Liver (tissue), 8 donors: ENCODE measurements at regions not wholly inside any gene's neighbourhood (a gene's known extent, or its start where the extent isn't known, plus 50 kb on each side); places are given as distances from the start of the nearest gene placed in this dataset.

Source experiments
- DNase-seq: peaks from one replicate; pipeline ENCODE4 v3.0.0-alpha.2; 2017; ENCODE audit warnings: low spot score
- H3K27ac ChIP-seq, 2 donors: one replicate each; pipeline ENCODE4 v1.7.0; 2013; ENCODE audit warnings: inconsistent platforms in 2 of 2, low read length in 2 of 2, control low read depth in 1 of 2, low read depth in 1 of 2, mild to moderate bottlenecking in 1 of 2
- H3K27me3 ChIP-seq, 4 donors: one replicate each; pipeline versions ENCODE4 v1.6.1 to v1.7.0; 2013; ENCODE audit warnings: low read length in 3 of 4, inconsistent platforms in 1 of 4, mild to moderate bottlenecking in 1 of 4, moderate library complexity in 1 of 4; ENCODE audit not compliant: control insufficient read depth in 4 of 4, insufficient read depth in 4 of 4
- H3K36me3 ChIP-seq, 4 donors: one replicate each; pipeline versions ENCODE4 v1.6.1 to v1.7.0; 2013; ENCODE audit warnings: low read length in 3 of 4, mild to moderate bottlenecking in 3 of 4, low read depth in 1 of 4, moderate library complexity in 1 of 4; ENCODE audit not compliant: control insufficient read depth in 4 of 4, insufficient read depth in 3 of 4
- H3K4me1 ChIP-seq, 4 donors: one replicate each; pipeline versions ENCODE4 v1.6.1 to v1.7.0; 2013; ENCODE audit warnings: low read length in 3 of 4, mild to moderate bottlenecking in 3 of 4, moderate library complexity in 1 of 4; ENCODE audit not compliant: control insufficient read depth in 4 of 4, insufficient read depth in 4 of 4
- H3K4me3 ChIP-seq, 3 donors: one replicate each; pipeline versions ENCODE4 v1.6.1 to v1.7.0; 2013; ENCODE audit warnings: low read length in 3 of 3, control low read depth in 1 of 3, low read depth in 1 of 3, mild to moderate bottlenecking in 1 of 3
- H3K9ac ChIP-seq, 2 donors: one replicate each; pipeline ENCODE4 v1.7.0; 2013; ENCODE audit warnings: low read length in 2 of 2, mild to moderate bottlenecking in 2 of 2, moderate library complexity in 2 of 2, control low read depth in 1 of 2, low read depth in 1 of 2
- H3K9me3 ChIP-seq, 4 donors: one replicate each; pipeline versions ENCODE4 v1.6.1 to v1.7.0; 2013; ENCODE audit warnings: low read length in 3 of 4; ENCODE audit not compliant: control insufficient read depth in 4 of 4
- CTCF ChIP-seq: fragments of 150-350 bp; IDR thresholded peaks from 2 replicates; pipeline ENCODE4 v1.5.1; 2017; ENCODE audit warnings: improper control_type of control experiment, low read depth, low read length; ENCODE audit not compliant: missing input control
- EGR1 ChIP-seq, 2 donors: IDR thresholded peaks; 2 replicates each; pipeline ENCODE4 v1.6.1; 2016 to 2018; ENCODE audit warnings: antibody characterized with exemption in 2 of 2, low read depth in 2 of 2
- FOXA1 ChIP-seq: IDR thresholded peaks from 2 replicates; pipeline ENCODE4 v1.6.1; 2016; ENCODE audit warnings: antibody characterized with exemption
- FOXA2 ChIP-seq: IDR thresholded peaks from 2 replicates; pipeline ENCODE4 v1.6.1; 2016; ENCODE audit warnings: antibody characterized with exemption
- GABPA ChIP-seq, 2 donors: IDR thresholded peaks in 1 of 2; conservative IDR thresholded peaks in 1 of 2; 2 replicates each; pipeline ENCODE4 v1.6.1; 2016; ENCODE audit warnings: antibody characterized with exemption in 2 of 2, mild to moderate bottlenecking in 1 of 2, moderate library complexity in 1 of 2
- HNF4A ChIP-seq, 2 donors: conservative IDR thresholded peaks; 2 replicates each; pipeline ENCODE4 v1.6.1; 2016; ENCODE audit warnings: antibody characterized with exemption in 2 of 2, mild to moderate bottlenecking in 2 of 2
- HNF4G ChIP-seq: IDR thresholded peaks from 2 replicates; pipeline ENCODE4 v1.6.1; 2016; ENCODE audit warnings: antibody characterized with exemption
- JUND ChIP-seq, 2 donors: IDR thresholded peaks; 2 replicates each; pipeline ENCODE4 v1.6.1; 2016; ENCODE audit warnings: antibody characterized with exemption in 2 of 2
- NR2F2 ChIP-seq: IDR thresholded peaks from 2 replicates; pipeline ENCODE4 v1.6.1; 2016; ENCODE audit warnings: antibody characterized with exemption
- RAD21 ChIP-seq, 2 donors: IDR thresholded peaks; 2 replicates each; pipeline ENCODE4 v1.6.1; 2016; ENCODE audit warnings: antibody characterized with exemption in 2 of 2, mild to moderate bottlenecking in 2 of 2
- REST ChIP-seq: IDR thresholded peaks from 2 replicates; pipeline ENCODE4 v1.6.1; 2016; ENCODE audit warnings: antibody characterized with exemption, mild to moderate bottlenecking
- RXRA ChIP-seq, 2 donors: IDR thresholded peaks; 2 replicates each; pipeline ENCODE4 v1.6.1; 2017 to 2018; ENCODE audit warnings: antibody characterized with exemption in 2 of 2, mild to moderate bottlenecking in 1 of 2
- SP1 ChIP-seq: IDR thresholded peaks from 2 replicates; pipeline ENCODE4 v1.6.1; 2018; ENCODE audit warnings: antibody characterized with exemption, mild to moderate bottlenecking
- TAF1 ChIP-seq: conservative IDR thresholded peaks from 2 replicates; pipeline ENCODE4 v1.6.1; 2016; ENCODE audit warnings: antibody characterized with exemption, mild to moderate bottlenecking
- YY1 ChIP-seq: IDR thresholded peaks from 2 replicates; pipeline ENCODE4 v1.6.1; 2016; ENCODE audit warnings: antibody characterized with exemption, mild to moderate bottlenecking
- WGBS: extraction: QIAGEN DNeasy Blood & Tissue Kit; methylation state at CpG from one replicate; pipeline ENCODE4 v1.1.7; 2013; 5-methylcytosine and 5-hydroxymethylcytosine counted together
- TF ChIP-seq, protein P1 (sequence below): IDR thresholded peaks from 2 replicates; pipeline ENCODE4 v1.6.1; 2016; ENCODE audit warnings: antibody characterized with exemption
- TF ChIP-seq, protein P2 (sequence below): IDR thresholded peaks from 2 replicates; pipeline ENCODE4 v1.6.1; 2016; ENCODE audit warnings: antibody characterized with exemption
- TF ChIP-seq, protein P3 (sequence below): IDR thresholded peaks from 2 replicates; pipeline ENCODE4 v1.6.1; 2016; ENCODE audit warnings: antibody characterized with exemption
- donor health status: healthy.
- donor health status: healthy.
- donor health status: healthy.
- donor health status: healthy.
- donor health status: healthy.

DNA sequence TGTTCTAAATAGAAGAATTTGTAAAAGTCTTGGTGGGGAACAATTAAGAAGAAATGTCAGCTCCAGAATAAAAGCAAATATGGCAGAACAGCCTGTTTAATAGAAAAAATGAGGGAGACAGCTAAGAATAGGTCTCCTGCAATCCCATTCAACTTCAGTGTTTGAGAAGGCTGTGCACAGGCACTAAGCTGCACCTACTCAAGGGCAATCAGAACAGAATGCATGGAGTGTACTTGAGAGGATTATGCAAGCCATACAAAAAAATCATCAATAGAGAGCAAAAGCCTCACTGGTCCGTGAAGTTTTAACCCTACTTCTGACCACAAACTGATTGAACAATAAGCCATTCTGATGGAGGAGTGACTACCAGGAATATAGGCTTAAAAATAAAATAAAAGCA, 690.7 kb upstream of the PCDH15 start (continued):
- TF ChIP-seq, protein P1, sequence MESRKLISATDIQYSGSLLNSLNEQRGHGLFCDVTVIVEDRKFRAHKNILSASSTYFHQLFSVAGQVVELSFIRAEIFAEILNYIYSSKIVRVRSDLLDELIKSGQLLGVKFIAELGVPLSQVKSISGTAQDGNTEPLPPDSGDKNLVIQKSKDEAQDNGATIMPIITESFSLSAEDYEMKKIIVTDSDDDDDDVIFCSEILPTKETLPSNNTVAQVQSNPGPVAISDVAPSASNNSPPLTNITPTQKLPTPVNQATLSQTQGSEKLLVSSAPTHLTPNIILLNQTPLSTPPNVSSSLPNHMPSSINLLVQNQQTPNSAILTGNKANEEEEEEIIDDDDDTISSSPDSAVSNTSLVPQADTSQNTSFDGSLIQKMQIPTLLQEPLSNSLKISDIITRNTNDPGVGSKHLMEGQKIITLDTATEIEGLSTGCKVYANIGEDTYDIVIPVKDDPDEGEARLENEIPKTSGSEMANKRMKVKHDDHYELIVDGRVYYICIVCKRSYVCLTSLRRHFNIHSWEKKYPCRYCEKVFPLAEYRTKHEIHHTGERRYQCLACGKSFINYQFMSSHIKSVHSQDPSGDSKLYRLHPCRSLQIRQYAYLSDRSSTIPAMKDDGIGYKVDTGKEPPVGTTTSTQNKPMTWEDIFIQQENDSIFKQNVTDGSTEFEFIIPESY: no peak
- TF ChIP-seq EGR1 (IDR thresholded peaks at IDR 0.05; ENCODE audit: low read depth in 2 of 2): no peak

DNA sequence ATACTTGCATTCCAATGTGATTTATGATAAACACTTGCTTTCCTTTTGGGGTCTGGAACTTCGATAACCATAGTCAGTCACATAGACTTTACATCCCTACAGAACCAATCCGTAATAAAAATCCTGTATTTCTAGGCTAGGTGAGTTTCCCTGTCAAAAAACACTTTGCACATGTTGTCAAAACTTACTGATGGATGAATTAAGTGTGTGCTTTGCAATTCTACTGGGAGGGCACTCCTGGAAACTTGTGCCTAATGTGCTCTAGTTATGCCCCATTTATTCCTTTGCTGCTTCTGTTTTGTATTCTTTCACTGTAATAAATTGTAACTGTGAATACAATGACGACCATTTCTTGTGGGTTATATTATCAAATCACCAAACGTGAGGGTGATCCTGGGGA, 684.8 kb upstream of the PCDH15 start:
- no peak overlapping the region for H3K27ac ChIP-seq
- no peaks in the 10 kb centered on the region for H3K27me3 ChIP-seq
- H3K9me3 ChIP-seq: no peaks in the 10 kb centered on the region
- WGBS: 56% methylated on average over 4 of the region's 4 CpGs
- no peak for DNase-seq
- no peaks in the 10 kb centered on the region for H3K4me1 ChIP-seq
- no peak for TF ChIP-seq TAF1
- no peak for TF ChIP-seq REST
- TF ChIP-seq CTCF: no peak
- TF ChIP-seq NR2F2: no peak
- no peak for TF ChIP-seq EGR1 (IDR thresholded peaks at IDR 0.05; ENCODE audit: low read depth in 2 of 2)
- no peak for TF ChIP-seq YY1
- no peak for TF ChIP-seq JUND (IDR thresholded peaks at IDR 0.05)
- TF ChIP-seq RXRA (IDR thresholded peaks at IDR 0.05): no peak
- TF ChIP-seq FOXA2: no peak
- TF ChIP-seq, protein P2, sequence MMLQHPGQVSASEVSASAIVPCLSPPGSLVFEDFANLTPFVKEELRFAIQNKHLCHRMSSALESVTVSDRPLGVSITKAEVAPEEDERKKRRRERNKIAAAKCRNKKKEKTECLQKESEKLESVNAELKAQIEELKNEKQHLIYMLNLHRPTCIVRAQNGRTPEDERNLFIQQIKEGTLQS: no peak
- TF ChIP-seq, protein P3, sequence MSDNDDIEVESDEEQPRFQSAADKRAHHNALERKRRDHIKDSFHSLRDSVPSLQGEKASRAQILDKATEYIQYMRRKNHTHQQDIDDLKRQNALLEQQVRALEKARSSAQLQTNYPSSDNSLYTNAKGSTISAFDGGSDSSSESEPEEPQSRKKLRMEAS: no peak
- H3K9ac ChIP-seq: no peak overlapping the region
- H3K4me3 ChIP-seq: no peak overlapping the region
- no peaks in the 10 kb centered on the region for H3K36me3 ChIP-seq

GRCh38 chr10:55476129-55476528, 675.1 kb upstream of the PCDH15 start:
- H3K9ac ChIP-seq: no peak overlapping the region
- H3K36me3 ChIP-seq: no peaks in the 10 kb centered on the region
- H3K4me3 ChIP-seq: no peak overlapping the region
- no peaks in the 10 kb centered on the region for H3K9me3 ChIP-seq
- no peaks in the 10 kb centered on the region for H3K4me1 ChIP-seq
- DNase-seq: no peak
- no peaks in the 10 kb centered on the region for H3K27me3 ChIP-seq
- no peak overlapping the region for H3K27ac ChIP-seq
- WGBS: 80% methylated on average over 1 of the region's 1 CpG
- TF ChIP-seq FOXA1 (no peak), EGR1 (IDR thresholded peaks at IDR 0.05; ENCODE audit: low read depth in 2 of 2) (no peak), HNF4A (conservative IDR thresholded peaks at IDR 0.05) (no peak), RXRA (IDR thresholded peaks at IDR 0.05) (no peak), SP1 (no peak), FOXA2 (no peak), HNF4G (no peak), CTCF (no peak), TAF1 (no peak), GABPA (IDR thresholded peaks at IDR 0.05 in 1 of 2, conservative IDR thresholded peaks at IDR 0.05 in 1 of 2) (no peak), RAD21 (IDR thresholded peaks at IDR 0.05) (no peak), JUND (IDR thresholded peaks at IDR 0.05) (no peak), NR2F2 (no peak), YY1 (no peak)
- TF ChIP-seq, protein P3: no peak
- TF ChIP-seq, protein P2: no peak
